HG03520 (cell line): ENCODE measurements at regions not wholly inside any gene's neighbourhood (a gene's known extent, or its start where the extent isn't known, plus 50 kb on each side); places are given as distances from the start of the nearest gene placed in this dataset.

Source experiments
- ATAC-seq: cut with Tn5 transposase; IDR thresholded peaks from one replicate; pipeline ENCODE4 v1.9.1; 2021; ENCODE audit warnings: mild to moderate bottlenecking, moderate library complexity; ENCODE audit not compliant: unreplicated experiment

GRCh38 chr3:66165660-66166059 lies 55.1 kb upstream of the SLC25A26 start:
- no peak for ATAC-seq

GRCh38 chr3:66164155-66164554 lies 56.6 kb upstream of the SLC25A26 start:
- ATAC-seq, result no peak

GRCh38 chr3:66163222-66163621 lies 57.6 kb upstream of the SLC25A26 start:
- ATAC-seq, result no peak

- ATAC-seq, result no peak
Observed at GRCh38 chr3:66162766-66163165, 58.0 kb upstream of the SLC25A26 start.

- no peak for ATAC-seq
Observed at GRCh38 chr3:66158933-66159683, 61.7 kb upstream of the SLC25A26 start.

- ATAC-seq, result no peak
Observed at GRCh38 chr3:66154444-66154861, 66.3 kb upstream of the SLC25A26 start.

- ATAC-seq, result no peak
Observed at GRCh38 chr3:66153481-66154443, 67.0 kb upstream of the SLC25A26 start.

- no peak for ATAC-seq
Observed at GRCh38 chr3:66152336-66152735, 68.5 kb upstream of the SLC25A26 start.

GRCh38 chr3:66150977-66151376 lies 69.8 kb upstream of the SLC25A26 start:
- no peak for ATAC-seq

- no peak for ATAC-seq
Observed at GRCh38 chr3:66149269-66149668, 71.5 kb upstream of the SLC25A26 start.

- ATAC-seq, result no peak
Observed at GRCh38 chr3:66145408-66145733, 75.4 kb upstream of the SLC25A26 start.

- ATAC-seq, result no peak
Observed at GRCh38 chr3:66144568-66145407, 76.0 kb upstream of the SLC25A26 start.

- no peak for ATAC-seq
Observed at GRCh38 chr3:66142079-66142478, 78.7 kb upstream of the SLC25A26 start.

- ATAC-seq, result peak; percentile 66
Observed at GRCh38 chr3:66140743-66141372, 79.9 kb upstream of the SLC25A26 start.

- ATAC-seq, result no peak
Observed at GRCh38 chr3:66140106-66140505, 80.7 kb upstream of the SLC25A26 start.

GRCh38 chr3:66139415-66139814 lies 81.4 kb upstream of the SLC25A26 start:
- ATAC-seq, result no peak

- ATAC-seq, result peak; percentile 64
Observed at GRCh38 chr3:66138336-66139313, 82.2 kb upstream of the SLC25A26 start.

GRCh38 chr3:66136597-66136996 lies 84.2 kb upstream of the SLC25A26 start:
- ATAC-seq, result no peak

- ATAC-seq, result no peak
Observed at GRCh38 chr3:66133853-66134445, 86.9 kb upstream of the SLC25A26 start.
